GM12864 (cell line): ENCODE measurements at regions not wholly inside any gene's neighbourhood (a gene's known extent, or its start where the extent isn't known, plus 50 kb on each side); places are given as distances from the start of the nearest gene placed in this dataset.

Experiments used
- DNase-seq: peaks from one replicate; pipeline ENCODE4 v3.0.0-alpha.2; 2011; ENCODE audit warnings: low read depth
- H3K4me3 ChIP-seq: 2 replicates; pipeline ENCODE4 v1.5.1; 2011; ENCODE audit warnings: mild to moderate bottlenecking, low read depth, low read length, control low read depth
- TF ChIP-seq, protein P1 (sequence below): IDR thresholded peaks from 2 replicates; pipeline ENCODE4 v1.5.1; 2011; ENCODE audit warnings: low read depth, mild to moderate bottlenecking, moderate library complexity, low read length, control low read depth, inconsistent platforms; ENCODE audit errors: missing control alignments

DNA sequence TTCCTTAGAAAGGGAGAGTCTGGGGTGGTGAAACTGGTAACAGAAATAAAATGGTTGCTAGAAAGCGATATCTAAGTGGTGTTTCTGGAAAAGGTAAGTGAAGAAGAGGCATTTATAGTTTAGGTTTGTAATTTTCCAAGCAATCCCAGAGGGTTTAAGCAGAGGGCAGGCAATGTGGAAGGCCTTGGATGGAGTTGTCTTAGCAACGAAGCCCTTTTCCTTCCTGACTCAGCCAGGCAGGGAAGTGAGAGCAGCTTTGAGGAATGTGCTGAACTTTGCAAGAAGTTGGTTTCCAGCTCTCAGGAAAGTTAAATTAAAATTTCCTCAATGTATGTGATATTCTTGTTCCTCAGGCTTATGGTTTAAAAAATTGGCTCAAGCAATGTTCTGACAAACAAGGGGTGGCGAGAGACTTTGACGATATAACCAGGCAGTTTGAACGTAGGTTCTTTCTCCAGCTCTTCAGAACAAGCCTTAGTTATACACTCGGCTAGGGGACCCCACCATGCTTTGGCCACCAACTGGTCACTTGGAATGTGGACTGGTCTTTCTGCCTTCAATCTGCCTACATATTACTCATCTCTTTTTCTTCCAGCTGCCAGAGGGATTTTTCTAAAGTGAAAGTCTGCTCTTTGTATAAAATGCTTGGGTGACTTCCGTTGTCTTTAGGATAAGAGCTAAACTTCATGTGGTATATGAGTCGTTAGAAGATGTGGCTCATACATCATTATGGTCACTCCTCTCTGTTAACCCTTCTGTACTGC, 66.9 kb upstream of the SLC25A13 start:
- no peak for DNase-seq
- no peak overlapping the region for H3K4me3 ChIP-seq
- TF ChIP-seq, protein P1, sequence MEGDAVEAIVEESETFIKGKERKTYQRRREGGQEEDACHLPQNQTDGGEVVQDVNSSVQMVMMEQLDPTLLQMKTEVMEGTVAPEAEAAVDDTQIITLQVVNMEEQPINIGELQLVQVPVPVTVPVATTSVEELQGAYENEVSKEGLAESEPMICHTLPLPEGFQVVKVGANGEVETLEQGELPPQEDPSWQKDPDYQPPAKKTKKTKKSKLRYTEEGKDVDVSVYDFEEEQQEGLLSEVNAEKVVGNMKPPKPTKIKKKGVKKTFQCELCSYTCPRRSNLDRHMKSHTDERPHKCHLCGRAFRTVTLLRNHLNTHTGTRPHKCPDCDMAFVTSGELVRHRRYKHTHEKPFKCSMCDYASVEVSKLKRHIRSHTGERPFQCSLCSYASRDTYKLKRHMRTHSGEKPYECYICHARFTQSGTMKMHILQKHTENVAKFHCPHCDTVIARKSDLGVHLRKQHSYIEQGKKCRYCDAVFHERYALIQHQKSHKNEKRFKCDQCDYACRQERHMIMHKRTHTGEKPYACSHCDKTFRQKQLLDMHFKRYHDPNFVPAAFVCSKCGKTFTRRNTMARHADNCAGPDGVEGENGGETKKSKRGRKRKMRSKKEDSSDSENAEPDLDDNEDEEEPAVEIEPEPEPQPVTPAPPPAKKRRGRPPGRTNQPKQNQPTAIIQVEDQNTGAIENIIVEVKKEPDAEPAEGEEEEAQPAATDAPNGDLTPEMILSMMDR, result no peak

GRCh38 chr7:96388166-96388565, 66.3 kb upstream of the SLC25A13 start:
- TF ChIP-seq, protein P1, result no peak

GRCh38 chr7:96380111-96380512, 58.2 kb upstream of the SLC25A13 start:
- H3K4me3 ChIP-seq, result no peak overlapping the region
- TF ChIP-seq, protein P1, result no peak
- DNase-seq, result no peak

More at GRCh38 chr7:96388166-96388565, 66.3 kb upstream of the SLC25A13 start:
- DNase-seq, result no peak
- H3K4me3 ChIP-seq, result no peak overlapping the region

DNA sequence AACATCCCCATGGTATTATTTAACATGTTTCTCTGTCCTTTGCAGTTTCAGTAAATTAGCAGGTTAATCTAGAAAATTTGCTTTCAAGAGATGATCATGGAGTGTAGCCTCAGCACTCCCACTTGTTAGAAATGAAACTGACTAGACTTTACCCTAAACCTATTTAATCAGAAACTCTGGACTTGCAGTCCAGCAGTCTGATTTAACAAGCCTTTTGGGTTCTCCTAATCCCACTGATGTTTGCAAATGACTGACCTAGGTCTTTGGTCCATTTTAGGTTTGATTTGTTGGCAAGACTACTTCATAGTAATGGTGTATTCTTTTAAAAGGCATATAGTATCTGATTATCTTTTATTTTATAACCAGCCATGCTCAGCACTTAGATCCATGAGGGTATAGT, 55.5 kb upstream of the SLC25A13 start:
- no peak overlapping the region for H3K4me3 ChIP-seq
- TF ChIP-seq, protein P1, result no peak
- DNase-seq, result no peak
